ENCODE measurements at regions not wholly inside any gene's neighbourhood (a gene's known extent, or its start where the extent isn't known, plus 50 kb on each side); places are given as distances from the start of the nearest gene placed in this dataset.

GRCh38 chr9:99752417-99753109, 69.1 kb upstream of the NR4A3 start:
- DNase-seq (ENCODE audit: low spot score) = no peak
- TF ChIP-seq CTCF (IDR thresholded peaks at IDR 0.05; ENCODE audit: borderline replicate concordance, control extremely low read depth, extremely low read depth, insufficient read depth, missing control alignments) = no peak

GRCh38 chr9:99753436-99753835, 68.2 kb upstream of the NR4A3 start:
- in situ Hi-C loops (cut with MboI; ENCODE audit: low sequenced_read_pairs, unreplicated experiment) = no loop called here
- DNase-seq (ENCODE audit: low spot score) = no peak
- no peak for TF ChIP-seq CTCF (IDR thresholded peaks at IDR 0.05; ENCODE audit: borderline replicate concordance, control extremely low read depth, extremely low read depth, insufficient read depth, missing control alignments)

More at GRCh38 chr9:99752417-99753109, 69.1 kb upstream of the NR4A3 start:
- in situ Hi-C loops (cut with MboI; ENCODE audit: low sequenced_read_pairs, unreplicated experiment) = no loop called here

GRCh38 chr9:99760421-99760820, 61.3 kb upstream of the NR4A3 start:
- no peak for DNase-seq (ENCODE audit: low spot score)
- in situ Hi-C loops (cut with MboI; ENCODE audit: low sequenced_read_pairs, unreplicated experiment) = no loop called here
- TF ChIP-seq CTCF (IDR thresholded peaks at IDR 0.05; ENCODE audit: borderline replicate concordance, control extremely low read depth, extremely low read depth, insufficient read depth, missing control alignments) = no peak

- in situ Hi-C loops (cut with MboI; ENCODE audit: low sequenced_read_pairs, unreplicated experiment) = no loop called here
- no peak for TF ChIP-seq CTCF (IDR thresholded peaks at IDR 0.05; ENCODE audit: borderline replicate concordance, control extremely low read depth, extremely low read depth, insufficient read depth, missing control alignments)
- peak; percentile 49 for DNase-seq (ENCODE audit: low spot score)
Observed at GRCh38 chr9:99762470-99762869, 59.2 kb upstream of the NR4A3 start.

Measured in GM13976 (cell line).